ENCODE measurements at regions not wholly inside any gene's neighbourhood (a gene's known extent, or its start where the extent isn't known, plus 50 kb on each side); places are given as distances from the start of the nearest gene placed in this dataset.
"Not testable (repeated sequence)": the region's sequence is repeated elsewhere in the genome, so short reads cannot be mapped to it uniquely, and the experiment has no call there.

DNA sequence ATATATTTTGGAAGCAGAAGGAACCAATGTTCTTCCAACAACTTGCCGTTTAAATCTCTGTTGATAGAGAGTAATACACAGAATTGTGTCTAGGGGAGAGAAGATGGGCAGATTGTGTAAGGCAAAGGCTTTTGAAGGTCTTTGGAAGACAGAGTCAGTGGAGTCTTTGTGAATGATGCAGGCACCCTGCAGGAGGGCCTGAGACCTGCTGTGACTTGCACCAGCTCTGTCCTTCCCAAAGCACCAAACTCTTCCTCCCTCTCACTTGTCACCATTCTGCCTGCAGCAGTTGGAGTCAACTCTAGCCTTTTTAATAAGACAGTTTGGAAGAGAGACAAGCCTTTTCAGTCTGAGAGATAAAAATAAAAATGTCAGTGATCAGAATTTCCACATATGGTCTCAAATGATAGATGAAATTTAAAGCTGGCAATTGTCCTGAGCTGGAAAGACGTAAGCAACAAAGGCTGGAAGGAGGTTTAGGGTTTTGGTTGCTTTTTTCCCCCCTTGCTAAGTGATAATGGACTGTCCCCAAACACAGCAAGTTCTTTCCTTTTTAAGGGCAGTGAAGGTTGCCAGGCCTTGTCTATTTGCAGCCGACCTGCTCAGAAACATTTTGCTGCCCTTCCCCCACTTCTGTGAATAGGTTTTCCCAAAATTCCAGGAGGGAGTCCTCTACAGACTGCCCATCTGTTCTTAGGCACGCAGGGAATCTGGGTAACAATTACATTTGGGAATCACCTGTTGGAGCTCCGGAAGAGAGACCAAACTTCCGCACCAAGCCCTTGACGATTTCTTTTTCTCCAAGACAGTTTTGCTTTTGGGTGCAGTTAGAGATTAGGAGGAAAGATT is 103.0 kb upstream of the NTF3 start:
- no peak for DNase-seq

DNA sequence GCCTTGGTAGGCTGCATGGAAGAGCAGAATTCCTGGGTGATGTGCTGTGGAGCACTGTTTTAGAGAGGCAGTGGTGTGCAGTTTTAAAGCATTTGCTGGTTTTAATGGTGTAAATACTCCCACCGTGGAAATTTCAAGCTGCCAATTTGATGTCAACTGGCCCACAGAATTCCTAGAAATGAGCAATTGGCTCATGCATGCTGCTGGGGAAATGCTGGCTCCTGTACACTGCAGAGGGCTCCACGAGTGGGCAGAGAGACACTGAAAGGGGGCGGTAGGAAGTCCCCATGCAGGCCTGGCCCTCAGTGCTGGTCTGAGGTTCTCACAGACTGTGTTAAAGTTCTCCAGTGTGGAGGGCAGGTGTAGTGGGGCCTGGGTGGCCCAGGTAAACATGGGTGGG is 99.4 kb upstream of the NTF3 start:
- no peak for DNase-seq

- DNase-seq = no peak
Measured at GRCh38 chr12:5333096-5333495, 98.8 kb upstream of the NTF3 start.

- no peak for DNase-seq
Measured at GRCh38 chr12:5335069-5335468, 96.8 kb upstream of the NTF3 start.

DNA sequence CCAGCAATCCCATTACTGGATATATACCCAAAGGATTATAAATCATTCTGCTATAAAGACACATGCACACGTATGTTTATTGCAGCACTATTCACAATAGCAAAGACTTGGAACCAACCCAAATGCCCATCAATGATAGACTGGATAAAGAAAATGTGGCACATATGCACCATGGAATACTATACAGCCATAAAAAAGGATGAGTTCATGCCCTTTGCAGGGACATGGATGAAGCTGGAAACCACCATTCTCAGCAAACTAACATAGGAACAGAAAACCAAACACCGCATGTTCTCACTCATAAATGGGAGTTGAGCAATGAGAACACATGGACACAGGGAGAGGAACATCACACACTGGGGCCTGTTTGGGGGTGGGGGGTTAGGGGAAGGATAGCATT is 90.8 kb upstream of the NTF3 start:
- not testable (repeated sequence) for DNase-seq

GRCh38 chr12:5343711-5344110 is 88.2 kb upstream of the NTF3 start:
- DNase-seq = no peak

DNA sequence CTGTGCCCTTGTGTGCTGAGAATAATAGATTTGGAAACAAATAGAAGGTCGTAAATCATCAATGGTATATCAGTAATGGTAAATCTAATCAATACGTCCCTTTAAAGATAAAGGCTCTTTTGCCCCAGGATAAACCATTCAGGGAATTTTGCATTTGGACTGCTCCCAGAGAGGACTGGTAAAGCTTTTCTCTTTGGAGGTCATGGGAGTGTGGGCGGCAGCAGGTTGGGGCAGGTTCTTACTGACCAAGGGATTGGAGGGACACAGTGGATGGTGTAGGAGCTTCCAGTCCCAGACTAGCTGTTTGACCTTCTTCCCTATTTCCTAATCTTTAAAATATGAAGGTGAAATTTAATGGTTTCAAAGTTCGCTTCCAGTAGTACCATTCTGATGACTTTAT is 87.8 kb upstream of the NTF3 start:
- DNase-seq = no peak

- DNase-seq = no peak
Measured at GRCh38 chr12:5345534-5345933, 86.4 kb upstream of the NTF3 start.

- DNase-seq = no peak
Measured at GRCh38 chr12:5348057-5348456, 83.9 kb upstream of the NTF3 start.

DNA sequence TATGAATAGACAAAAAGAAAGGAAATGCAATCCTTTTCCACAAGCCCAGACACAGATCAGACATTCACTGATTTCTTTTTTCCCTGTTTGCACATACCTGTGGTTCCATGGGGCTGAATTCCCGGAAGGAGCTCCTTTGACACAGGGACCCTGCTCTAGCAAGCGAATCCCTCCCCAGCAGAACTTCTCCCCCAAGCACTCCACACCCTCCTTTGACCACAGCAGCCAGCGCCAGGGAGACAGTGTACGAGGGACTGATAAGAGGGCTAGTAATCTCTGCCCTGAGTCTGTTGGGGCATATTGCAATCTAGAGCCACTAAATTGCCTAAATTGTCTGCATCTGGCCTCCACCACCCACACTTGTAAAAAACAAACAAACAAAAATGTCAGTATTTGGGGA is 83.4 kb upstream of the NTF3 start:
- no peak for DNase-seq

GRCh38 chr12:5364036-5364770 is 67.7 kb upstream of the NTF3 start:
- no peak for DNase-seq

GRCh38 chr12:5369298-5369697 is 62.6 kb upstream of the NTF3 start:
- DNase-seq = no peak

DNA sequence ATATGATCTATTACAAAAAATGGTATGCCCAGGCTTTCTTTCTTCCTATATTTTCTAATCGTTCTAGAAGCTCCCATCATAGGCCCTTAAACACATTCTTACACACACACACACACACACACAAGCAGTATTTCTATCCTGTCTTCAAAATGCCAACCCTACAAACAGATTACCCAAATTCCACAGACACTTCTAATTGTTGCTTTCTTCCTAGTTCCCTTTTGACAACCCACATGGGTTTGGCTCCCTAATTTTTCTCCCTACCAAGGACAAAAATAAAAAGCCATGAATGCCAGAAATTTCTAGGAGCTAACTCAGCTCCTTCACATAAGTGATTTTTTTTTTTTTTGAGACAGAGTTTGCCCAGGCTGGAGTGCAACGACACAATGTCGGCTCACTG is 60.3 kb upstream of the NTF3 start:
- no peak for DNase-seq

GRCh38 chr12:5374713-5375112 is 57.2 kb upstream of the NTF3 start:
- DNase-seq = no peak

DNA sequence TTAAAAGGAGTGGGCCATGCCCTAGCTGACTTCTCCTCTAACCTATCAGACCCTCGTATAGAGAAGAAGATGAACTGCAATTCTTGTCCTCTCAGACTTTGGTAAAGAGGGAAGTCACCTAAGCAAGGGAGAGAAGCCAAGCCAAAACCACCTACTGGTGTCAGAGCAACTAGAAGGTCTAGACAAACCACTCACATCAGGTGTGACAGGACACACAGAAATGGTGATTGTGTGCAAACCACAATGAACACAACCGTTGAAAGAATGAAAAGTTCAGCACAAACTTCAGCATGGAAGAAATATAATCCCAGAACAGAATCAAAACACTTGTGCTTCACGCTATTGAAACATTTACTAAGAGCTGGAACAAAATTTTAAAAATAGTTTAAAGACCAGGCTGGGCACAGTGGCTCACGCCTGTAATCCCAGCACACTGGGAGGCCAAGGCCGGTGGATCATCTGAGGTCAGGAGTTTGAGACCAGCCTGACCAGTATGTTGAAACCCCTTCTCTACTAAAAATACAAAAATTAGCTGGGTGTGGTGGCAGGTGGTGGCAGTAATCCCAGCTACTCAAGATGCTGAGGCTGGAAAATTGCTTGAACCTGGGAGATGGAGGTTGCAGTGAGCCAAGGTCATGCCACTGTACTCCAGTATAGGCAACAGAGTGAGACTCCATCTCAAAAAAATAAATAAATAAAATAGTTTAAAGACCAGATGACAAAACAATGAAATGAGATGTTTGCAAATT is 56.2 kb upstream of the NTF3 start:
- no peak for DNase-seq

- DNase-seq = peak; percentile 96
Measured at GRCh38 chr12:5376591-5377207, 55.2 kb upstream of the NTF3 start.

GRCh38 chr12:5377997-5378592 is 53.8 kb upstream of the NTF3 start:
- DNase-seq = peak; percentile 67

DNA sequence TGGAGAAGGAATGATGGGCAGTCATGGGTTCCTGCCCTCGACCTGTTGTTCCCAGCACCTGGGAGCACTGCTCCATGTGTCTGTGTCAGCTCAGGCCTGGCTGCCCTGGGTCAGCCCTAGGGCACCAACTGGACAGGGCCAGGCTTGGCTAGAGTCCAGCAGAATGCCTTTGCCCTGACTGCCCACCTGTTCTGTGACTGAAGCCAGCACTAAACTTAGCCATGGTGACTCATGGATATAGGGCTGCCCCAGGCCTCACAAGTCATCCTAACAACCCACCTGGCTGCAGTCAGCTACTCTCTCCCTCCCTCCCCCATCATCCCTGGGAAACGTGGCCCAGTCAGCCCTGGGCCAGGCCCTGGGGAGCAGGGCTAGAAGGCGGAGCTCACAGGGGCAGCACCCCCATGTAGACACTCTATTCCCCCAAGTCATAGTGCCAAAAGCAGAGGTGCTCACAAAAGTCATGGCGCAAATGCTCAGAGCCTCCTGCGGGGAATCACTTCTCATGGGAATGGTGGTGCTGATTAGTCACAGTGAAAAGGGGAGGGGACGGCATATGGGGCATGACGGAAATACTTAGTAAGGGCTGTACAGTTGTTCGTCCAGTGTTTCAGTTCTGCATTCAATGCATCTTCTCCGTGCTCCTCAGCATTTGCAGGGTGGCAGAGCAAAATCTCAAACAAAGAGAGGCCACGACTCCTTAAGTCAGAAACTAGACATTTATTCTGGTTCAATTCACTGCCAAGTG is 52.0 kb upstream of the NTF3 start:
- DNase-seq = peak; percentile 91
